OCI-LY3 (cell line): ENCODE measurements at regions not wholly inside any gene's neighbourhood (a gene's known extent, or its start where the extent isn't known, plus 50 kb on each side); places are given as distances from the start of the nearest gene placed in this dataset.

Experiments used
- H2AFZ ChIP-seq: fragments of 200-600, 300-600 bp; shearing (Covaris generic); 2 replicates; pipeline ENCODE4 v1.6.0; 2014; ENCODE audit warnings: antibody characterized with exemption, low read depth, low read length
- H3K27ac ChIP-seq: fragments of 200-600, 300-600 bp; sonication (generic); 2 replicates; pipeline ENCODE4 v1.5.1; 2014; ENCODE audit warnings: mild to moderate bottlenecking, low read length, moderate library complexity, mixed read lengths
- H3K27me3 ChIP-seq: fragments of 200-600, 300-600 bp; sonication (generic); 2 replicates; pipeline ENCODE4 v1.6.1; 2014; ENCODE audit warnings: low read depth, low read length, mixed read lengths
- H3K36me3 ChIP-seq: fragments of 200-600, 300-600 bp; sonication (generic); replicated peaks from 2 replicates; pipeline ENCODE3; 2014; ENCODE audit warnings: low read depth, low read length, mixed read lengths
- H3K4me1 ChIP-seq: fragments of 300-600, 200-600 bp; sonication (generic); 2 replicates; pipeline ENCODE4 v1.6.1; 2014; ENCODE audit warnings: low read length, mixed read lengths
- H3K4me2 ChIP-seq: fragments of 200-600, 300-600 bp; sonication (generic); 2 replicates; pipeline ENCODE4 v1.6.1; 2014; ENCODE audit warnings: low read length, mixed read lengths
- H3K4me3 ChIP-seq: fragments of 300-600, 200-600 bp; sonication (generic); 2 replicates; pipeline ENCODE4 v1.5.1; 2014; ENCODE audit warnings: antibody characterized with exemption, mild to moderate bottlenecking, low read length, moderate library complexity
- H3K79me2 ChIP-seq: fragments of 300-600, 200-600 bp; shearing (Covaris generic); 2 replicates; pipeline ENCODE4 v1.6.1; 2014; ENCODE audit warnings: mild to moderate bottlenecking, low read length, mixed read lengths
- H3K9ac ChIP-seq: fragments of 300-600, 200-600 bp; shearing (Covaris generic); 2 replicates; pipeline ENCODE4 v1.6.0; 2014; ENCODE audit warnings: mild to moderate bottlenecking, low read length, moderate library complexity
- H3K9me3 ChIP-seq: fragments of 200-600, 300-600 bp; shearing (Covaris generic); 2 replicates; pipeline ENCODE4 v1.6.1; 2014; ENCODE audit warnings: low read length, mixed read lengths; ENCODE audit not compliant: insufficient read depth
- H4K20me1 ChIP-seq: fragments of 200-600, 300-600 bp; sonication (generic); 2 replicates; pipeline ENCODE4 v1.6.1; 2016; ENCODE audit warnings: low read length, mixed read lengths; ENCODE audit not compliant: insufficient read depth
- EZH2phosphoT487 ChIP-seq: fragments of 200-600 bp; shearing (Covaris generic); IDR thresholded peaks from 2 replicates; pipeline ENCODE4 v1.6.1; 2018; ENCODE audit warnings: antibody characterized with exemption, mixed run types, low read depth
- TF ChIP-seq, protein P1 (sequence below): fragments of 200-600, 300-600 bp; sonication (generic); IDR thresholded peaks from 2 replicates; pipeline ENCODE4 v1.5.1; 2014; ENCODE audit warnings: antibody characterized with exemption, low read length, low read depth

- Histone ChIP-seq H3K27me3 (no peaks in the 10 kb centered on the region), H3K4me1 (peaks cover 6% of the 10 kb centered on the region; the same call in 1 of the 2 replicates), H3K4me2 (no peak overlapping the region)
These were observed 67.1 kb upstream of the CLINT1 start for GRCh38 chr5:157925786-157926671.

GRCh38 chr5:157924931-157925729 lies 66.2 kb upstream of the CLINT1 start:
- no peaks in the 10 kb centered on the region for H3K9me3 ChIP-seq
- no peak overlapping the region for H3K27ac ChIP-seq
- no peak overlapping the region for H3K4me3 ChIP-seq
- no peaks in the 10 kb centered on the region for H3K27me3 ChIP-seq
- H3K4me1 ChIP-seq: peaks cover 14% of the 10 kb centered on the region
- no peak overlapping the region for H3K9ac ChIP-seq
- H4K20me1 ChIP-seq: no peaks in the 10 kb centered on the region
- TF ChIP-seq, protein P1, sequence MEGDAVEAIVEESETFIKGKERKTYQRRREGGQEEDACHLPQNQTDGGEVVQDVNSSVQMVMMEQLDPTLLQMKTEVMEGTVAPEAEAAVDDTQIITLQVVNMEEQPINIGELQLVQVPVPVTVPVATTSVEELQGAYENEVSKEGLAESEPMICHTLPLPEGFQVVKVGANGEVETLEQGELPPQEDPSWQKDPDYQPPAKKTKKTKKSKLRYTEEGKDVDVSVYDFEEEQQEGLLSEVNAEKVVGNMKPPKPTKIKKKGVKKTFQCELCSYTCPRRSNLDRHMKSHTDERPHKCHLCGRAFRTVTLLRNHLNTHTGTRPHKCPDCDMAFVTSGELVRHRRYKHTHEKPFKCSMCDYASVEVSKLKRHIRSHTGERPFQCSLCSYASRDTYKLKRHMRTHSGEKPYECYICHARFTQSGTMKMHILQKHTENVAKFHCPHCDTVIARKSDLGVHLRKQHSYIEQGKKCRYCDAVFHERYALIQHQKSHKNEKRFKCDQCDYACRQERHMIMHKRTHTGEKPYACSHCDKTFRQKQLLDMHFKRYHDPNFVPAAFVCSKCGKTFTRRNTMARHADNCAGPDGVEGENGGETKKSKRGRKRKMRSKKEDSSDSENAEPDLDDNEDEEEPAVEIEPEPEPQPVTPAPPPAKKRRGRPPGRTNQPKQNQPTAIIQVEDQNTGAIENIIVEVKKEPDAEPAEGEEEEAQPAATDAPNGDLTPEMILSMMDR: no peak
- no peak for TF ChIP-seq EZH2phosphoT487
- H3K4me2 ChIP-seq: no peak overlapping the region
- H3K36me3 ChIP-seq: no peaks in the 10 kb centered on the region
- no peak overlapping the region for H2AFZ ChIP-seq
- H3K79me2 ChIP-seq: no peaks in the 10 kb centered on the region

More at GRCh38 chr5:157925786-157926671, 67.1 kb upstream of the CLINT1 start:
- Histone ChIP-seq H4K20me1 (no peaks in the 10 kb centered on the region), H3K4me3 (no peak overlapping the region), H3K27ac (no peak overlapping the region), H3K9ac (no peak overlapping the region), H2AFZ (no peak overlapping the region), H3K79me2 (no peaks in the 10 kb centered on the region), H3K9me3 (no peaks in the 10 kb centered on the region), H3K36me3 (no peaks in the 10 kb centered on the region)
- TF ChIP-seq, protein P1: no peak
- no peak for TF ChIP-seq EZH2phosphoT487

- H3K9me3 ChIP-seq: no peaks in the 10 kb centered on the region
- TF ChIP-seq EZH2phosphoT487: no peak
- TF ChIP-seq, protein P1: no peak
These were observed 65.5 kb upstream of the CLINT1 start for GRCh38 chr5:157924490-157924889.

DNA sequence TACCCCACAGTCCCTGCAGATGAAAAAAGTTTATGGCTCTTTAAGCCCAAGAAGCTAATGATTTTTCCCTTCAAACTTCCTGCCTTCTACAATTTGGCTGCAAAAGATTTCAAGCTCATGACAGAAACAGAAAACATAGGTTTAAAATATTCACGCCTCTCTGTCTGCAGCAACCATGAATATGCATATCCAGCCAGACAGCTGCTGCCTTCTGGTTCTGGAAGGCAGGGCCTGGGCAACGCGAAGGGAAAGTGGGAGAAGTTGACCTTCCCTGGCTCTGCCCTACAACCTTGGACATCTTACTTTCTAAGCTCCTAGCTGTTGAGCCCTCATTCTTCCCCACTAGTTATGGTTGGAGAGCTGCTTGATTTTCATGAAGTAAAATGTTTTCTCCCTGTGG lies 64.8 kb upstream of the CLINT1 start:
- Histone ChIP-seq H3K36me3 (no peaks in the 10 kb centered on the region), H2AFZ (no peak overlapping the region), H3K9ac (no peak overlapping the region), H3K4me3 (no peak overlapping the region), H3K4me1 (peaks cover 27% of the 10 kb centered on the region), H3K27ac (no peak overlapping the region), H3K79me2 (no peaks in the 10 kb centered on the region), H3K4me2 (no peak overlapping the region), H3K9me3 (no peaks in the 10 kb centered on the region), H4K20me1 (no peaks in the 10 kb centered on the region), H3K27me3 (no peaks in the 10 kb centered on the region)
- TF ChIP-seq EZH2phosphoT487: no peak
- TF ChIP-seq, protein P1: no peak

More at GRCh38 chr5:157924490-157924889, 65.5 kb upstream of the CLINT1 start:
- H3K4me2 ChIP-seq: no peak overlapping the region
- H3K79me2 ChIP-seq: no peaks in the 10 kb centered on the region
- no peak overlapping the region for H3K4me3 ChIP-seq
- no peaks in the 10 kb centered on the region for H4K20me1 ChIP-seq
- no peaks in the 10 kb centered on the region for H3K27me3 ChIP-seq
- H3K4me1 ChIP-seq: peaks cover 20% of the 10 kb centered on the region
- H2AFZ ChIP-seq: no peak overlapping the region
- H3K9ac ChIP-seq: no peak overlapping the region
- H3K27ac ChIP-seq: no peak overlapping the region
- H3K36me3 ChIP-seq: no peaks in the 10 kb centered on the region
